ENCODE measurements at regions not wholly inside any gene's neighbourhood (a gene's known extent, or its start where the extent isn't known, plus 50 kb on each side); places are given as distances from the start of the nearest gene placed in this dataset.

DNA sequence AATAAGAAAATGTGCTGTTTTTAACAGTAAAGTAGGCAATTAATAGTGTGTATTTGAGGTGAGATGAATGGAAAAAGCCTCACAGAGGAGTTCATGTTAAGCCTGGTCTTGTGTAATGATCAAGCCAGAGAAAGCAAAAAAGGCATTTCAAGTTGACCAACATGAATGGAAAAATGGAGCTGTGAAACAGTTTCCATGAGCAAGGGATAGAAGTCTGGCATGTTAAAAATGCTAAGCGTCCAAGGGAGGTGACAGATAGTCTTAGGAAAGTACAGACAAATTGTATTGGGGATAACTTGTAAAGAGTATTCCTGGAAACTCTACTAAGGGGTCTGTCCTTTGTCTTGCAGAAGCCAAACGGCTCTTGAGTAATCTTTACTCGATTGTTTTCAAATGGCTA is 506.8 kb upstream of the ATXN8OS start:
- no peak for TF ChIP-seq YY1 (IDR thresholded peaks at IDR 0.05; ENCODE audit: insufficient read depth, insufficient read length)
- no peak for TF ChIP-seq ZNF274 (IDR thresholded peaks at IDR 0.05; ENCODE audit: low read depth, low read length)
- no peak for TF ChIP-seq SUZ12 (IDR thresholded peaks at IDR 0.05; ENCODE audit: extremely low read depth, insufficient read depth, insufficient read length)
